WTC11 (cell line): ENCODE measurements at regions not wholly inside any gene's neighbourhood (a gene's known extent, or its start where the extent isn't known, plus 50 kb on each side); places are given as distances from the start of the nearest gene placed in this dataset.

Experiments used
- ATAC-seq: fragments of 200-7000 bp; cut with Tn5 transposase; 2 replicates; pipeline ENCODE4 v1.10.0; 2021; ENCODE audit warnings: mild to moderate bottlenecking, moderate library complexity
- CTCF ChIA-PET: fragments of 300-600 bp; sonication (Branson Sonifier 250); formaldehyde crosslinking; loops from one replicate; lab custom pipeline; 2021; ENCODE audit warnings: antibody characterized with exemption; lab: Charles Lee
- POLR2A ChIA-PET: fragments of 350-600 bp; sonication (Branson Sonifier 250); formaldehyde crosslinking; loops from one replicate; lab custom pipeline; 2021; ENCODE audit warnings: antibody characterized with exemption; lab: Charles Lee
- DNase-seq: peaks from one replicate; pipeline ENCODE4 v3.0.0; 2021; ENCODE audit warnings: low spot score
- H3K27ac Mint-ChIP-seq: 2 replicates; pipeline ENCODE4 v1.8.0; 2021; ENCODE audit warnings: mixed read lengths
- H3K27me3 Mint-ChIP-seq: 2 replicates; pipeline ENCODE4 v1.8.0; 2021; ENCODE audit warnings: low read depth, mild to moderate bottlenecking, moderate library complexity, mixed read lengths
- H3K36me3 Mint-ChIP-seq: 2 replicates; pipeline ENCODE4 v1.8.0; 2021; ENCODE audit warnings: mixed read lengths
- H3K4me1 Mint-ChIP-seq: 2 replicates; pipeline ENCODE4 v1.8.0; 2022; ENCODE audit warnings: mixed read lengths
- H3K4me3 Mint-ChIP-seq: 2 replicates; pipeline ENCODE4 v1.8.0; 2021; ENCODE audit warnings: mild to moderate bottlenecking, moderate library complexity, mixed read lengths
- H3K9me3 Mint-ChIP-seq: 2 replicates; pipeline ENCODE4 v1.8.0; 2021; ENCODE audit warnings: mixed read lengths
- CBFB ChIP-seq: sonication (generic); formaldehyde crosslinking; IDR thresholded peaks from 2 replicates; pipeline ENCODE4 v1.8.1; 2022; ENCODE audit warnings: mild to moderate bottlenecking, low read depth, missing genetic modification reagents
- ESRRA ChIP-seq: sonication (generic); formaldehyde crosslinking; IDR thresholded peaks from 2 replicates; pipeline ENCODE4 v1.8.1; 2022; ENCODE audit warnings: mild to moderate bottlenecking, missing genetic modification reagents, borderline replicate concordance
- ETV6 ChIP-seq: sonication (generic); formaldehyde crosslinking; IDR thresholded peaks from 2 replicates; pipeline ENCODE4 v1.8.1; 2022; ENCODE audit warnings: mild to moderate bottlenecking, missing genetic modification reagents
- FOXJ3 ChIP-seq: sonication (generic); formaldehyde crosslinking; IDR thresholded peaks from 2 replicates; pipeline ENCODE4 v1.9.0; 2021; ENCODE audit warnings: missing genetic modification reagents, mild to moderate bottlenecking, borderline replicate concordance
- FOXK1 ChIP-seq: sonication (generic); formaldehyde crosslinking; IDR thresholded peaks from 2 replicates; pipeline ENCODE4 v1.8.0; 2022; ENCODE audit warnings: mild to moderate bottlenecking, moderate library complexity, missing genetic modification reagents
- NFYB ChIP-seq: sonication (generic); formaldehyde crosslinking; conservative IDR thresholded peaks from 2 replicates; pipeline ENCODE4 v1.8.0; 2022; ENCODE audit warnings: low read depth, missing genetic modification reagents
- RELA ChIP-seq: sonication (generic); formaldehyde crosslinking; IDR thresholded peaks from 2 replicates; pipeline ENCODE4 v1.8.1; 2022; ENCODE audit warnings: missing genetic modification reagents, mild to moderate bottlenecking, borderline replicate concordance
- RORB ChIP-seq: fragments of 250-450 bp; sonication (Bioruptor Pico); IDR thresholded peaks from 2 replicates; pipeline ENCODE4 v1.9.0; 2021; ENCODE audit warnings: mild to moderate bottlenecking
- SMAD4 ChIP-seq: sonication (generic); formaldehyde crosslinking; IDR thresholded peaks from 2 replicates; pipeline ENCODE4 v1.8.0; 2022; ENCODE audit warnings: mild to moderate bottlenecking, missing genetic modification reagents
- TEAD4 ChIP-seq: sonication (generic); formaldehyde crosslinking; IDR thresholded peaks from 2 replicates; pipeline ENCODE4 v1.8.0; 2022; ENCODE audit warnings: mild to moderate bottlenecking, missing genetic modification reagents
- TP53 ChIP-seq: sonication (generic); formaldehyde crosslinking; IDR thresholded peaks from 2 replicates; pipeline ENCODE4 v1.8.1; 2023; ENCODE audit warnings: mild to moderate bottlenecking, missing genetic modification reagents
- ZNF232 ChIP-seq: sonication (generic); formaldehyde crosslinking; IDR thresholded peaks from 2 replicates; pipeline ENCODE4 v1.8.0; 2022; ENCODE audit warnings: mild to moderate bottlenecking, missing genetic modification reagents
- TF ChIP-seq, protein P1 (sequence below): fragments of 250-450 bp; sonication (Bioruptor Pico); conservative IDR thresholded peaks from 2 replicates; pipeline ENCODE4 v1.9.0; 2021; ENCODE audit warnings: mild to moderate bottlenecking
- TF ChIP-seq, protein P2 (sequence below): sonication (generic); formaldehyde crosslinking; IDR thresholded peaks from 2 replicates; pipeline ENCODE4 v1.8.1; 2023; ENCODE audit warnings: mild to moderate bottlenecking, missing genetic modification reagents, moderate library complexity
- TF ChIP-seq, protein P3 (sequence below): fragments of 250-450 bp; sonication (Bioruptor Pico); IDR thresholded peaks from 2 replicates; pipeline ENCODE4 v1.9.0; 2021; ENCODE audit warnings: mild to moderate bottlenecking
- TF ChIP-seq, protein P4 (sequence below): fragments of 250-450 bp; sonication (Bioruptor Pico); IDR thresholded peaks from 2 replicates; pipeline ENCODE4 v1.9.0; 2021; ENCODE audit warnings: mild to moderate bottlenecking
- TF ChIP-seq, protein P5 (sequence below): sonication (generic); formaldehyde crosslinking; IDR thresholded peaks from 2 replicates; pipeline ENCODE4 v1.8.0; 2022; ENCODE audit warnings: mild to moderate bottlenecking, missing genetic modification reagents

DNA sequence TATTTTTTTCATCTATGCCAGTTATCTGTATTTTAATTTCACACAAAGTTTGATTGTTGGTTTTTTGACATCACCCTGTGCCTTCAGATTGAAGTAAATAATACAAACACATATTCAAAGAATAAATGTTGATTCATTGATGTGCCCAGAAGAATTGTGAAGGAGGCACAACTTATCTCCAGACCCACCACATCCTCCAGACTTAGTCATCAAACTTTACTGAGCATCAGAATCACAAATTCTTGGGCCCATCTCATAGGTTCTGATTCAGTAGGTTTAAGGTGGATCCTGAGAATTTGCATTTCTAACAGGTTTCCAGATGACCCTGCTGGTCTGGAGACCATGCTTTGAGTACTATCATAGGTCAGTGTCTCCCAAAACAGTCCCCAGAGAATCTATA lies 82.8 kb upstream of the PIK3C3 start:
- ATAC-seq (no peak), DNase-seq (no peak)
- TF ChIP-seq RELA, result no peak
- TF ChIP-seq, protein P1, sequence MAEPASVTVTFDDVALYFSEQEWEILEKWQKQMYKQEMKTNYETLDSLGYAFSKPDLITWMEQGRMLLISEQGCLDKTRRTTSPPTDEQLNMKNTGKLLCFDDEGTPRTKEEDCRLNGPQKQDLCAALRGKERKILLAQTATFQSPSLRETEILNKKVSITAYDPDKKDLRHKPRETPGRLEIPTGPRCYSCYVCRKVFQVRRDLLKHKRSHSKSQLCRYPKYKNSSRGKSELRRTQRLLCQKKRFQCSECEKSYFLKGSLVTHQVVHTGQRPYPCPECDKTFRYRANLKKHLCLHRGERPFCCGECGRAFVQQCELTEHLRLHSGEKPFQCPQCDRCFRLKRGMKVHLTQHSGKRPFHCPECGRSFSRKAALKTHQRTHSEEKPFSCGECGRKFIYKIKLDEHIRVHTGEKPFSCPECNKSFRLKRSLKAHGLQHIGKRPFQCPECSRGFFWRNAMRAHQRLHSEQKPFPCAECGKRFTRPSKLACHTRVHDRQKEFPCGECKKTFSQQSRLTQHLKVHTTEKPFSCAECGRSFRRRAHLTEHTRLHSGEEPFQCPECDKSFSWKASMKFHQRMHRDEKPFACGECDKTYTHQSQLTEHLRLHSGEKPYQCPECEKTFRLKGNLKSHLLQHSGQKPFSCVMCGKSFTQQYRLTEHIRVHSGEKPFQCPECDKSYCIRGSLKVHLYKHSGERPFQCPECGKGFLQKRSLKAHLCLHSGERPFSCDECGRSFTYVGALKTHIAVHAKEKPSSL (CRISPR knock-in tag), result no peak
- no peak for TF ChIP-seq NFYB
- no peak for TF ChIP-seq FOXJ3 (CRISPR knock-in tag)
- no peak for TF ChIP-seq TEAD4 (CRISPR knock-in tag)
- no peak for TF ChIP-seq FOXK1 (CRISPR knock-in tag)
- TF ChIP-seq, protein P2, sequence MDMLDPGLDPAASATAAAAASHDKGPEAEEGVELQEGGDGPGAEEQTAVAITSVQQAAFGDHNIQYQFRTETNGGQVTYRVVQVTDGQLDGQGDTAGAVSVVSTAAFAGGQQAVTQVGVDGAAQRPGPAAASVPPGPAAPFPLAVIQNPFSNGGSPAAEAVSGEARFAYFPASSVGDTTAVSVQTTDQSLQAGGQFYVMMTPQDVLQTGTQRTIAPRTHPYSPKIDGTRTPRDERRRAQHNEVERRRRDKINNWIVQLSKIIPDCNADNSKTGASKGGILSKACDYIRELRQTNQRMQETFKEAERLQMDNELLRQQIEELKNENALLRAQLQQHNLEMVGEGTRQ (CRISPR knock-in tag), result no peak
- TF ChIP-seq ETV6 (CRISPR knock-in tag), result no peak
- TF ChIP-seq, protein P3, sequence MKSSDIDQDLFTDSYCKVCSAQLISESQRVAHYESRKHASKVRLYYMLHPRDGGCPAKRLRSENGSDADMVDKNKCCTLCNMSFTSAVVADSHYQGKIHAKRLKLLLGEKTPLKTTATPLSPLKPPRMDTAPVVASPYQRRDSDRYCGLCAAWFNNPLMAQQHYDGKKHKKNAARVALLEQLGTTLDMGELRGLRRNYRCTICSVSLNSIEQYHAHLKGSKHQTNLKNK, result no peak
- no peak for TF ChIP-seq RORB (CRISPR knock-in tag)
- TF ChIP-seq TP53, result no peak
- TF ChIP-seq, protein P4, sequence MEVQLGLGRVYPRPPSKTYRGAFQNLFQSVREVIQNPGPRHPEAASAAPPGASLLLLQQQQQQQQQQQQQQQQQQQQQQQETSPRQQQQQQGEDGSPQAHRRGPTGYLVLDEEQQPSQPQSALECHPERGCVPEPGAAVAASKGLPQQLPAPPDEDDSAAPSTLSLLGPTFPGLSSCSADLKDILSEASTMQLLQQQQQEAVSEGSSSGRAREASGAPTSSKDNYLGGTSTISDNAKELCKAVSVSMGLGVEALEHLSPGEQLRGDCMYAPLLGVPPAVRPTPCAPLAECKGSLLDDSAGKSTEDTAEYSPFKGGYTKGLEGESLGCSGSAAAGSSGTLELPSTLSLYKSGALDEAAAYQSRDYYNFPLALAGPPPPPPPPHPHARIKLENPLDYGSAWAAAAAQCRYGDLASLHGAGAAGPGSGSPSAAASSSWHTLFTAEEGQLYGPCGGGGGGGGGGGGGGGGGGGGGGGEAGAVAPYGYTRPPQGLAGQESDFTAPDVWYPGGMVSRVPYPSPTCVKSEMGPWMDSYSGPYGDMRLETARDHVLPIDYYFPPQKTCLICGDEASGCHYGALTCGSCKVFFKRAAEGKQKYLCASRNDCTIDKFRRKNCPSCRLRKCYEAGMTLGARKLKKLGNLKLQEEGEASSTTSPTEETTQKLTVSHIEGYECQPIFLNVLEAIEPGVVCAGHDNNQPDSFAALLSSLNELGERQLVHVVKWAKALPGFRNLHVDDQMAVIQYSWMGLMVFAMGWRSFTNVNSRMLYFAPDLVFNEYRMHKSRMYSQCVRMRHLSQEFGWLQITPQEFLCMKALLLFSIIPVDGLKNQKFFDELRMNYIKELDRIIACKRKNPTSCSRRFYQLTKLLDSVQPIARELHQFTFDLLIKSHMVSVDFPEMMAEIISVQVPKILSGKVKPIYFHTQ (CRISPR knock-in tag), result no peak
- no peak for TF ChIP-seq ESRRA
- TF ChIP-seq CBFB (CRISPR knock-in tag), result no peak
- no peak for TF ChIP-seq ZNF232 (CRISPR knock-in tag)
- TF ChIP-seq SMAD4 (CRISPR knock-in tag), result no peak
- TF ChIP-seq, protein P5, sequence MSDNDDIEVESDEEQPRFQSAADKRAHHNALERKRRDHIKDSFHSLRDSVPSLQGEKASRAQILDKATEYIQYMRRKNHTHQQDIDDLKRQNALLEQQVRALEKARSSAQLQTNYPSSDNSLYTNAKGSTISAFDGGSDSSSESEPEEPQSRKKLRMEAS (CRISPR knock-in tag), result no peak
- CTCF ChIA-PET, result no interaction called here
- no peak overlapping the region for H3K27ac Mint-ChIP-seq
- H3K36me3 Mint-ChIP-seq, result no peaks in the 10 kb centered on the region
- H3K4me1 Mint-ChIP-seq, result peaks cover 3% of the 10 kb centered on the region
- no peaks in the 10 kb centered on the region; the same call in 1 of the 2 replicates for H3K27me3 Mint-ChIP-seq
- no peaks in the 10 kb centered on the region for H3K9me3 Mint-ChIP-seq
- POLR2A ChIA-PET, result no interaction called here
- H3K4me3 Mint-ChIP-seq, result no peak overlapping the region

DNA sequence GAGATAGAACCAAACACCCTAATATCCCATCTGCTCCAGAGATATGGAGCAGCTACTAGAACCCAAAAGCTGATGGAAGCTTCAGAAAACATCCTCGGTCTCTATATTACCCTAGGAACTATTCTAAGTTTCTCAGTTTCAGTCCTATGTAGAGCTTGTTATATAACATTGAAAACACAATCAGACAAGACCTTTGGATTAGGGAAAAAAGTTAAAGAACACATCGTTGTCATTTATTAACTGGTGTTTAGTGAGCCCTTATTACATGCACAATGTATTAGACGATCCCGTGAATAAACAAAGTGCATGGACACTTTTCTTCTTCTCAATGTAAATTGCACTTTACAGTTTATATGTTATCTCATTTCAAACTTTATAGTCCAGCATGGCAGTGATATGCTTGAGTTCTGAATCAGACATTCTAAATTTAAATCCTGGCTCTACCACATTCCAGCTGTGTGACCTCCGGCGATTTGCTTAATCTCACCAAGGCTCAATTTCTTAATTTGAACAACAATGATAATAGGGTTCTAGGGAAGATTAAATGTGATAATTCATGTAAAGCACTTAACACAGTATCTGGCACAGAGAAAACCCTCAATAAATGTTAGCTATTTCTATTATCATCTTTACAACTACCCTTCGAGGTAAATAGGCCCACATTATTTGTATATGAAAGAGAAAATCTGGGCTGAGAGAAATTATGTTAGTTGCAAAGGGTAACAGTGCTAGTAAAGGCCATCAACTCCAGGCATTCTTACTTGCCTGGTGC lies 83.6 kb upstream of the PIK3C3 start:
- H3K4me3 Mint-ChIP-seq, result no peak overlapping the region
- ATAC-seq (no peak), DNase-seq (no peak)
- peaks cover 4% of the 10 kb centered on the region; the same call in 1 of the 2 replicates for H3K9me3 Mint-ChIP-seq
- TF ChIP-seq ZNF232 (CRISPR knock-in tag), result no peak
- H3K27ac Mint-ChIP-seq, result no peak overlapping the region
- no peaks in the 10 kb centered on the region for H3K36me3 Mint-ChIP-seq
- POLR2A ChIA-PET, result no interaction called here
- no peaks in the 10 kb centered on the region; the same call in 1 of the 2 replicates for H3K27me3 Mint-ChIP-seq
- CTCF ChIA-PET, result no interaction called here
- peaks cover 3% of the 10 kb centered on the region for H3K4me1 Mint-ChIP-seq
